Keratinocyte (primary cell): ENCODE measurements at regions not wholly inside any gene's neighbourhood (a gene's known extent, or its start where the extent isn't known, plus 50 kb on each side); places are given as distances from the start of the nearest gene placed in this dataset.
A peak's percentile ranks its signal among the peaks of the same experiment; 100 is the strongest.

Experiments
- DNase-seq: peaks from one replicate; pipeline ENCODE4 v3.0.0-alpha.2; 2011; ENCODE audit warnings: low read depth, missing footprints, low spot score
- FAIRE-seq: peaks from 2 replicates; lab custom pipeline; 2011; peaks lifted over from hg19 to GRCh38; lab: Jason Lieb, UNC
- H2AFZ ChIP-seq: 2 replicates; pipeline ENCODE4 v1.6.0; 2012; ENCODE audit warnings: low read length, control low read depth, inconsistent platforms; ENCODE audit not compliant: control insufficient read depth
- H3K27ac ChIP-seq: 2 replicates; pipeline ENCODE4 v1.5.1; 2011; ENCODE audit warnings: low read length; ENCODE audit not compliant: control insufficient read depth, insufficient read depth
- H3K27me3 ChIP-seq: 3 replicates; pipeline ENCODE4 v1.6.0; 2011; ENCODE audit warnings: low read length; ENCODE audit not compliant: control insufficient read depth, insufficient read depth; ENCODE audit errors: extremely low read depth
- H3K36me3 ChIP-seq, 2 experiments: 2 replicates in 1 of 2; 3 replicates in 1 of 2; pipeline ENCODE4 v1.5.1; 2011; ENCODE audit warnings: low read length in 2 of 2, mild to moderate bottlenecking in 1 of 2; ENCODE audit not compliant: control insufficient read depth in 2 of 2, insufficient read depth in 2 of 2; ENCODE audit errors: extremely low read depth in 1 of 2
- H3K4me1 ChIP-seq: 3 replicates; pipeline ENCODE4 v1.5.1; 2011; ENCODE audit warnings: low read length; ENCODE audit not compliant: control insufficient read depth, insufficient read depth; ENCODE audit errors: extremely low read depth
- H3K4me2 ChIP-seq: 3 replicates; pipeline ENCODE4 v1.6.0; 2011; ENCODE audit warnings: low read depth, low read length; ENCODE audit not compliant: control insufficient read depth, insufficient read depth; ENCODE audit errors: extremely low read depth
- H3K4me3 ChIP-seq, 3 experiments: fragments of 200-600 bp in 1 of 3; sonication (generic) in 1 of 3; 2 replicates in 2 of 3; 3 replicates in 1 of 3; pipeline ENCODE4 v1.5.1; 2011 to 2016; ENCODE audit warnings: low read length in 3 of 3, mild to moderate bottlenecking in 3 of 3, control low read depth in 2 of 3, inconsistent platforms in 1 of 3, low read depth in 1 of 3, mixed read lengths in 1 of 3, mixed run types in 1 of 3, moderate library complexity in 1 of 3; ENCODE audit not compliant: control insufficient read depth in 2 of 3, insufficient read depth in 2 of 3; ENCODE audit errors: extremely low read depth in 1 of 3
- H3K79me2 ChIP-seq: 2 replicates; pipeline ENCODE4 v1.6.0; 2012; ENCODE audit warnings: low read length; ENCODE audit not compliant: control insufficient read depth, insufficient read depth
- H3K9ac ChIP-seq: 3 replicates; pipeline ENCODE4 v1.6.0; 2011; ENCODE audit warnings: low read length; ENCODE audit not compliant: control insufficient read depth, insufficient read depth; ENCODE audit errors: extremely low read depth
- H3K9me1 ChIP-seq: 3 replicates; pipeline ENCODE4 v1.6.0; 2011; ENCODE audit warnings: low read length; ENCODE audit not compliant: control insufficient read depth, insufficient read depth; ENCODE audit errors: extremely low read depth
- H3K9me3 ChIP-seq: 2 replicates; pipeline ENCODE4 v1.5.1; 2012; ENCODE audit warnings: low read depth, low read length; ENCODE audit not compliant: control insufficient read depth
- H4K20me1 ChIP-seq: 3 replicates; pipeline ENCODE4 v1.6.0; 2011; ENCODE audit warnings: low read length; ENCODE audit not compliant: control insufficient read depth, insufficient read depth; ENCODE audit errors: extremely low read depth
- EZH2 ChIP-seq: IDR thresholded peaks from one replicate; pipeline ENCODE4 v1.6.1; 2012; ENCODE audit warnings: inconsistent platforms, mild to moderate bottlenecking, low read length, moderate library complexity
- dilution Hi-C: fragments of 300-500 bp; cut with MboI; formaldehyde crosslinking; loops from one replicate; pipeline ENCODE4 v1.7.0; 2020; ENCODE audit warnings: low sequenced_read_pairs; ENCODE audit not compliant: extremely low pct_ligation_motif_present
- TF ChIP-seq, protein P1 (sequence below), 3 experiments: IDR thresholded peaks in 1 of 3; conservative IDR thresholded peaks in 1 of 3; optimal IDR thresholded peaks in 1 of 3; 2 replicates in 2 of 3; 3 replicates in 1 of 3; pipeline versions ENCODE3 to v1.5.1; 2011; ENCODE audit warnings: low read length in 3 of 3, mild to moderate bottlenecking in 3 of 3, moderate library complexity in 2 of 3, control low read depth in 1 of 3, inconsistent platforms in 1 of 3; ENCODE audit not compliant: insufficient read depth in 2 of 3; ENCODE audit errors: extremely low read depth in 1 of 3

DNA sequence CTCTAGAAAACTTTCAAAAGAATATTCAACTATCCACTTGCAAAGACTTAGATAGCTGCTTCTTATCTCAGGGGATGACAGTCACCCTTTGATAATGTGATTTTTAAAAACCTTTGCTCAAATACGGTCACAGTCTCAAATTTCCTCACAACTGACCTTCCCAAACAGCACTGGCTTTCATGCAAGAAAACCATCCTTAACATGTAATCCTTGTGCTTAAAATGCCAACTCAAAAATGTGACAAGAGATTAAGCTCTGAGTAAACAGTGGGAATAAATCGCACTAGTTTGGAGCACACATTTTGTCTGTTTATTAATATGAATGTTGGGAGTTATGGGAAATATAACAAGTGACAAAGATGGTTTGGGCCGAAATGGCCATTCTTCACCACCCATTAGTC lies 87.5 kb upstream of the CCBE1 start:
- Histone ChIP-seq H3K4me1 (peaks cover 31% of the 10 kb centered on the region), H2AFZ (no peak overlapping the region), H3K4me2 (no peak overlapping the region), H3K4me3 (no peak overlapping the region), H3K79me2 (no peaks in the 10 kb centered on the region), H3K27ac (no peak overlapping the region), H3K9me3 (no peaks in the 10 kb centered on the region), H3K27me3 (no peaks in the 10 kb centered on the region), H4K20me1 (no peaks in the 10 kb centered on the region), H3K9me1 (no peaks in the 10 kb centered on the region), H3K9ac (no peak overlapping the region), H3K36me3 (no peaks in the 10 kb centered on the region)
- DNase-seq (no peak), FAIRE-seq (no peak)
- TF ChIP-seq EZH2, result no peak
- TF ChIP-seq, protein P1, sequence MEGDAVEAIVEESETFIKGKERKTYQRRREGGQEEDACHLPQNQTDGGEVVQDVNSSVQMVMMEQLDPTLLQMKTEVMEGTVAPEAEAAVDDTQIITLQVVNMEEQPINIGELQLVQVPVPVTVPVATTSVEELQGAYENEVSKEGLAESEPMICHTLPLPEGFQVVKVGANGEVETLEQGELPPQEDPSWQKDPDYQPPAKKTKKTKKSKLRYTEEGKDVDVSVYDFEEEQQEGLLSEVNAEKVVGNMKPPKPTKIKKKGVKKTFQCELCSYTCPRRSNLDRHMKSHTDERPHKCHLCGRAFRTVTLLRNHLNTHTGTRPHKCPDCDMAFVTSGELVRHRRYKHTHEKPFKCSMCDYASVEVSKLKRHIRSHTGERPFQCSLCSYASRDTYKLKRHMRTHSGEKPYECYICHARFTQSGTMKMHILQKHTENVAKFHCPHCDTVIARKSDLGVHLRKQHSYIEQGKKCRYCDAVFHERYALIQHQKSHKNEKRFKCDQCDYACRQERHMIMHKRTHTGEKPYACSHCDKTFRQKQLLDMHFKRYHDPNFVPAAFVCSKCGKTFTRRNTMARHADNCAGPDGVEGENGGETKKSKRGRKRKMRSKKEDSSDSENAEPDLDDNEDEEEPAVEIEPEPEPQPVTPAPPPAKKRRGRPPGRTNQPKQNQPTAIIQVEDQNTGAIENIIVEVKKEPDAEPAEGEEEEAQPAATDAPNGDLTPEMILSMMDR (optimal IDR thresholded peaks at IDR 0.05 in 1 of 3, IDR thresholded peaks at IDR 0.05 in 1 of 3, conservative IDR thresholded peaks at IDR 0.05 in 1 of 3; ENCODE audit: extremely low read depth in 1 of 3, insufficient read depth in 2 of 3, low read length in 3 of 3), result no peak
- dilution Hi-C loops, result no loop called here

DNA sequence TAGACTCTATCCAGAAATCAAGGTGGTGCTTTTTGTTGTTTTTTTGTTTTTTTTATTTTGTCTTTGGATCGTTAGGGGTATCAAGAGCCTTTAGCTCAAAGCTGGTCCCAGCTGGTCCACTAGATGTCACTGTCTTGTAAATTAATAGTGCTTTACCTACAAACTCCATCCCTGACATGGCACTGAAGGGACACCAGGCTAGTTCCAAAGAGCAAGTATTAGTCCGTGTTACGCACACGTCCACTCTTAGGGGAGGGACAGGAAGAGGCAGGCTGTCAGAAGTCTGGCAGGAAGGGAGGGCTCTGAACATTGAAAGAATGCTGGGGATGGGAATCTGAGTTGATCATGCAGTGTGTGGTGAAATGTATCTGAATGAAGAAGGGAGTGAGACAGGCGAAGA lies 85.9 kb upstream of the CCBE1 start:
- H3K9ac ChIP-seq, result no peak overlapping the region
- dilution Hi-C loops, result no loop called here
- H3K4me2 ChIP-seq, result no peak overlapping the region
- no peak for TF ChIP-seq EZH2
- TF ChIP-seq, protein P1 (optimal IDR thresholded peaks at IDR 0.05 in 1 of 3, IDR thresholded peaks at IDR 0.05 in 1 of 3, conservative IDR thresholded peaks at IDR 0.05 in 1 of 3; ENCODE audit: extremely low read depth in 1 of 3, insufficient read depth in 2 of 3, low read length in 3 of 3), result peak; percentile 54 to 58 (median 58)
- H3K4me1 ChIP-seq, result peaks cover 32% of the 10 kb centered on the region
- H2AFZ ChIP-seq, result peak overlapping the region; percentile 57
- DNase-seq (no peak), FAIRE-seq (peak; percentile 98)
- H4K20me1 ChIP-seq, result no peaks in the 10 kb centered on the region
- no peaks in the 10 kb centered on the region for H3K9me1 ChIP-seq
- no peak overlapping the region for H3K27ac ChIP-seq
- no peaks in the 10 kb centered on the region for H3K79me2 ChIP-seq
- no peaks in the 10 kb centered on the region for H3K9me3 ChIP-seq
- H3K36me3 ChIP-seq, result no peaks in the 10 kb centered on the region
- no peaks in the 10 kb centered on the region for H3K27me3 ChIP-seq
- no peak overlapping the region for H3K4me3 ChIP-seq
